Coronary artery (tissue), 2 donors: ENCODE measurements at regions not wholly inside any gene's neighbourhood (a gene's known extent, or its start where the extent isn't known, plus 50 kb on each side); places are given as distances from the start of the nearest gene placed in this dataset.

ENCODE experiments used
- DNase-seq: peaks from one replicate; pipeline ENCODE4 v3.0.0-alpha.2; 2017; ENCODE audit warnings: low spot score
- H3K27ac ChIP-seq, 2 donors: fragments of 200-600 bp; sonication (generic); one replicate each; pipeline ENCODE4 v1.5.1; 2016 to 2019
- H3K4me3 ChIP-seq: fragments of 200-600 bp; sonication (generic); 2 replicates; pipeline ENCODE4 v1.5.1; 2016; ENCODE audit warnings: mild to moderate bottlenecking, moderate library complexity
- TF ChIP-seq, protein P1 (sequence below): fragments of 200-600 bp; sonication (generic); IDR thresholded peaks from one replicate; pipeline ENCODE4 v1.5.1; 2019; ENCODE audit warnings: antibody characterized with exemption

- Histone ChIP-seq H3K4me3 (no peak overlapping the region), H3K27ac (no peak overlapping the region)
- TF ChIP-seq, protein P1, sequence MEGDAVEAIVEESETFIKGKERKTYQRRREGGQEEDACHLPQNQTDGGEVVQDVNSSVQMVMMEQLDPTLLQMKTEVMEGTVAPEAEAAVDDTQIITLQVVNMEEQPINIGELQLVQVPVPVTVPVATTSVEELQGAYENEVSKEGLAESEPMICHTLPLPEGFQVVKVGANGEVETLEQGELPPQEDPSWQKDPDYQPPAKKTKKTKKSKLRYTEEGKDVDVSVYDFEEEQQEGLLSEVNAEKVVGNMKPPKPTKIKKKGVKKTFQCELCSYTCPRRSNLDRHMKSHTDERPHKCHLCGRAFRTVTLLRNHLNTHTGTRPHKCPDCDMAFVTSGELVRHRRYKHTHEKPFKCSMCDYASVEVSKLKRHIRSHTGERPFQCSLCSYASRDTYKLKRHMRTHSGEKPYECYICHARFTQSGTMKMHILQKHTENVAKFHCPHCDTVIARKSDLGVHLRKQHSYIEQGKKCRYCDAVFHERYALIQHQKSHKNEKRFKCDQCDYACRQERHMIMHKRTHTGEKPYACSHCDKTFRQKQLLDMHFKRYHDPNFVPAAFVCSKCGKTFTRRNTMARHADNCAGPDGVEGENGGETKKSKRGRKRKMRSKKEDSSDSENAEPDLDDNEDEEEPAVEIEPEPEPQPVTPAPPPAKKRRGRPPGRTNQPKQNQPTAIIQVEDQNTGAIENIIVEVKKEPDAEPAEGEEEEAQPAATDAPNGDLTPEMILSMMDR: no peak
- DNase-seq: no peak
Observed at GRCh38 chr5:87147441-87147840, 120.2 kb upstream of the RASA1 start.

DNA sequence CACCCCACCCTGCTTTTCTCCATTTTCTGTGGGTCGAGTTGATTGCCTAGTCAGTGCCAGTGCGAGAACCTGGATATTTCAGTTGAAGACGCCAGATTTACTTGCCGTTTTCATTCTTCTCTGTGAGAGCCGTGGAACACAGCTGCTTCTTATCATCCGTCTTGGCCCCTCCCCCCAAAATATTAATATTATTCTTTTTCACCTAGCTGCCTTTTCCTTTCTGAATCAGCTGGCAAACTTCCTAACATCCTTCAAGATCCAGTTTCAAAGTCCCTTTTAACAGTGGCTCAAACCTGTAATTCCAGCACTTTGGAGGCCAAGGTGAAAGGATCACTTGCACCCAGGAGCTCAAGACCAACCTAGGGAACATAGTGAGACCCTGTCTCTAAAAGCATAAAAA lies 117.1 kb upstream of the RASA1 start:
- no peak overlapping the region for H3K4me3 ChIP-seq
- H3K27ac ChIP-seq: no peak overlapping the region
- TF ChIP-seq, protein P1: no peak
- no peak for DNase-seq

DNA sequence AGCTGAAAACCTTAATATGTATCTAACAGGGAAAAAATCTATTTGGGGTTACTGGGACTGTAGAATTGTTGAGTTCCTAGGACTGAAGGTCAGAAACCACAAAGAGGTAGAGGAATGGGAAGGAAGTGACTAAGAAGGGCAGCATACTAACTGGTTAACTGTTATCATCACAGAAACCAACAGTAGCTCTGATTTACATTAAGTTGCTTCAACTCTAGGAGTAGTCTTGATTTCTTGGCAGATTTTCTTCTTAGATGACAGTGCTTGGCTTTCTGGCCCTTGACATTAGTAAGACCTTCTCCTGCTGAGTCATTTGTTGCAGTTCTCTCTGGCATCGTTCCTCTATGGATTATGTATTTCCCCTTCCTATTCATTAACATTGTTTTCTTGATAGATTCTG lies 116.1 kb upstream of the RASA1 start:
- no peak overlapping the region for H3K4me3 ChIP-seq
- H3K27ac ChIP-seq: no peak overlapping the region
- TF ChIP-seq, protein P1: no peak
- no peak for DNase-seq

GRCh38 chr5:87152886-87153285 lies 114.8 kb upstream of the RASA1 start:
- H3K4me3 ChIP-seq: no peak overlapping the region
- DNase-seq: no peak
- TF ChIP-seq, protein P1: no peak
- no peak overlapping the region for H3K27ac ChIP-seq

- Histone ChIP-seq H3K4me3 (no peak overlapping the region), H3K27ac (no peak overlapping the region)
- TF ChIP-seq, protein P1: no peak
- no peak for DNase-seq
Observed at GRCh38 chr5:87154191-87154590, 113.5 kb upstream of the RASA1 start.

DNA sequence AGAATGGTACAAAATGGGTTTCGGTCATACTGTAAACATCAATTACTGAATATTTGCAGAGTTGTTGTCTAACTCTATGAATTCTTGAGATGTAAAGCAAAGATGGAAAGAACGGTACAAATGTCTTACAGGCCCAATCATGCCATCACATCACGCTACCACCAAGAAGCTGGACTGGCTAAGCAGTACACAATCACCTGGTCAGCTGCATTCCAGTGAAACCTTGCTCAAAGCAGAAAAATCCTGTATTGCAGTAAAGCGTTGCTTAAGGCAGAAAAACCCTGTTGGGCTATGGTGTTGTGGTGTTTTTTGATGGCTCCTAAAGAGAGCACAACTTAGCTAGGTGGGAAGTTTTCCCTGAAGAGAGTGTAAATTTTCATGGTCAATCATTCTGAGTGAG lies 112.6 kb upstream of the RASA1 start:
- TF ChIP-seq, protein P1: no peak
- H3K27ac ChIP-seq: no peak overlapping the region
- no peak for DNase-seq
- H3K4me3 ChIP-seq: no peak overlapping the region

DNA sequence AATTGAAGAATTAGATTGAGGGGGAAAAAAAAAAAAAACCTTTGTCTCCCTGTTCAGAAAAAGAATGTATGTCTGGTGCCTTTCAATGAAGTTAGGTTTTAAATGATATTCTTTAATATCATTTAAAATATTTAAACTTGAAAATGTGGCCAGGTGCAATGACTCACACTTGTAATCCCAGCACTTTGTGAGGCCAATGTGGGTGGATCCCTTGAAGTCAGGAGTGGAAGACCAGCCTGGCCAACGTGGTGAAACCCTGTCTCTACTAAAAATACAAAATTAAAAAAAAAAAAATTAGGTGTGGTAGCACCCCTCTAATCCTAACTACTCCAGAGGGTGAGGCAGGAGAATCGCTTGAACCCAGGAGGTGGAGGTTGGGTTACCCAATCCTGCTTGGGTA lies 111.1 kb upstream of the RASA1 start:
- Histone ChIP-seq H3K27ac (no peak overlapping the region), H3K4me3 (no peak overlapping the region)
- TF ChIP-seq, protein P1: no peak
- DNase-seq: no peak
